ENCODE measurements at regions not wholly inside any gene's neighbourhood (a gene's known extent, or its start where the extent isn't known, plus 50 kb on each side); places are given as distances from the start of the nearest gene placed in this dataset.
"Not testable (repeated sequence)": the region's sequence is repeated elsewhere in the genome, so short reads cannot be mapped to it uniquely, and the experiment has no call there.

GRCh38 chr5:174644436-174644835, 79.9 kb upstream of the MSX2 start:
- no peak for DNase-seq
- ATAC-seq: no peak
- intact Hi-C loops (cut with DNase I, micrococcal nuclease): no loop called here

GRCh38 chr5:174644923-174645322, 79.5 kb upstream of the MSX2 start:
- no peak for ATAC-seq
- intact Hi-C loops (cut with DNase I, micrococcal nuclease): no loop called here

DNA sequence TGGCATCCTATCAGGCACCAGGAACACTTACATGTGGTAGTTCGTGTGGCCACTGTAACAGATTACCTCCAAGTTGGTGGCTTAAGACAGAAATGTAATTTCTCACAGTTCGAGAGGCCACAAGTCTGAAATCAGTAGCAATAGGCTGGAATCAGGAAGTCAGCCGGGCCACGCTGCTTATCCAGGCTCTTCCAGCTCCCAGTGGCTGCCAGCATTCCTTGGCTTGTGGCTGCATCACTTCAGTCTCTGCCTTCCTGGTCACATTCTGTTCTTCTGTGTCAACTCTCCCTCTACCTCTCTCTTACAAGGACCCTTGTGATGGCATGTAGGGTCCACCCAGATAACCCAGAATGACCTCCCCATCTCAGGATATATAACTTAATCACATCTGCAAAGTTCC, 78.7 kb upstream of the MSX2 start:
- DNase-seq: no peak
- no peak for ATAC-seq
- intact Hi-C loops (cut with DNase I, micrococcal nuclease): no loop called here

More at GRCh38 chr5:174644923-174645322, 79.5 kb upstream of the MSX2 start:
- DNase-seq: no peak

DNA sequence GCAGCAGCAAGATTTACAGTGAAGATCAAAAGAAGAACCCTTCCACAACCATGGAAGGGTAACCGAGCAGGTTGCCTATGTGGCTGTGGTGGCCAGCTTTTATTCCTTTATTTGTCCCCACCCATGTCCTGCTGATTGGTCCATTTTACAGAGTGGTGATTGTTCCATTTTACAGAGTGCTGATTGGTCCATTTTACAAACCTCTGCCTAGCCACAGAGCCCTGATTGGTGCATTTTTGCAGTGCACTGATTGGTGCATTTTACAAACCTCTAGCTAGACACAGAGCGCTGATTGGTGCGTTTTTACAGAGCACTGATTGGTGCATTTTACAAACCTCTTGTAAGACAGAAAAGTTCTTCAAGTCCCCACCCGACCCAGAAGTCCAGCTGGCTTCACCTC, 75.8 kb upstream of the MSX2 start:
- ATAC-seq; DNase-seq; intact Hi-C loops (cut with DNase I, micrococcal nuclease): not testable (repeated sequence)

DNA sequence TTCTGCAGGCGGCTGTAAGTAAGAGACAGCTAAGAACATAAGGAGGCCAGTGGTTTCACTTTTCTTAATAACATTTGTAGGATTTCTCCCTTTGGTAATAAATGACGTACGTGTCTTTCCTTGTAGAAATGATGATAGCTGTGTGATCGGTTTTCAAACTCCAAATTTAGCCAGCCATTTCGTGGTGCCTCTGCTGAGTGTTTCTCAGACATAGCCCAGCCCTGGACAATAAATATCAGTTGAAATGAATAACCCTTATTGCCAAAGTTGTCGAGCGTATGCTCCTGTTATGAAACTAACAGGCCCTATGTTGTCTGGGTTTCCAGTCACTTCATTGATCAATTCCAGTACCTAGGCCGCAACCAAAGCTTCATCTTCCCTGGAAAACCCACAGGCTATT, 75.0 kb upstream of the MSX2 start:
- DNase-seq (no peak), ATAC-seq (no peak)
- intact Hi-C loops (cut with DNase I, micrococcal nuclease): no loop called here

DNA sequence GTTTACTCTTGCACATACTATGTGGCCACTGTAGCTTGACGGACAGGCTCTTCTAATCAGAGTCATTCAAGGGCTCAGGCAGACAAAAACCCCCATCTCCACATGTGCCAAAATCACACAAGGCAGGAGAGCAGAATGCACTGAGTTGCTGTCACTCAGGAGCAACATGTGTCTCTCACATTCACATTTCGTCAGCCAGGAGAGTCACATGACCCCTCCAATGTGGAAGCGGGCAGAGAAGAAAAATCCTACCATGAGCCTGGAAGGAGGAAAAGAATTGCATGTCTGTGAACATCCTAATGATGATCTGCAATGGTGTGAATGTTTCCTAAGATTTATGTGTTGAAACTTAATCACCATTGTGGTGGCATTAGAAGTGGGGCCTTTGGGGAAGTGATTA, 69.9 kb upstream of the MSX2 start:
- DNase-seq (no peak), ATAC-seq (no peak)
- intact Hi-C loops (cut with DNase I, micrococcal nuclease): no loop called here

DNA sequence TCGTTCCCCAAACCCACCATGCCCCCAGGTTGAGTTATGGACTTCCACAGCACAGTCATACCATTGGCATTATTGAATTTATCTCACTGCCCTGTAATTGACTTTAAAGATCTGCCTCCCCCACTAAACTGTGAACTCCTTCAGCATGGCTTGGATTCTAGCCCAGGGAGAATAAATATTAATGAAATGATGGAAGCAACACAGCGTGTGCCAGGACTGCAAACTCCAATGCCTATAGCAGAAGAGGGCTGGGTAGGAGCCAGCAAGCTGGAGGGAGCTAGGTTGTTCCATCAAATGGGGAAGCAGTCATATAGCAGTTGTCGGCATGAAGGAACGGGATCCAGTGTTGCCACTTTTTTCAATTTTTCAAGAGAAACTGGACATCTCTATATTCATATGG, 69.0 kb upstream of the MSX2 start:
- intact Hi-C loops (cut with DNase I, micrococcal nuclease): no loop called here
- DNase-seq: no peak
- no peak for ATAC-seq

DNA sequence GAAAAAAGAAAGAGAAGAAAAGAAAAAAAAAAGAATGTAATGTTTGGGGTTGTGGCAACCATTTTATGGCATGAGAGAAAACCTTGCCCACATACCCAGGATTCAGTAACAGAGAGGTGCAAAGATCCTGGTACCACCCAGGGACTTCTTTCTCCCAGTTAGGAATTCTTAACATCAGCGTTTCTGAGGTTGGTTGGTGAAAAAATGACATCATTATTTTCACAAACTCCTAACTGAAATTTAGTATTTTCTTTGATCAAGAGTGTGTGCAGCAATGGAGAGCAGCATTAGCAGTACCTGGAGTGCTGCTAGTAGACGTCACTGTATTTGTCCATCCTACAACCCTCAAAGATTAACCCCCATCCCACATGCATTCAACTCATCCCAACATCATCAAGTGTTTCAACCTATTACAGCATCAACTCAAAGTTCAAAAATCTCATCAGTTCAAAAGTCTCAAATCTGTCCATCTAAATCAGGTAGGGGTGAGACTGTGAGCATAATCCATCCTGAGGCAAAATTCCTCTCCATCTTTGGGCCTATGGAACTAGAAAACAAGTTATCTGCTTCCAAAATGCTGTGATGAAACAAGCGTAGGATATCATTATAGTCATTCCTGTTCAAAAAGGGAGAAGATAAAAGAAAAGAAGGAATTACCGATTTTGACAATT, 60.1 kb upstream of the MSX2 start:
- ATAC-seq: no peak
- intact Hi-C loops (cut with DNase I, micrococcal nuclease): no loop called here
- no peak for DNase-seq

- intact Hi-C loops (cut with DNase I, micrococcal nuclease): no loop called here
- DNase-seq (no peak), ATAC-seq (no peak)
These were observed 59.0 kb upstream of the MSX2 start for GRCh38 chr5:174665347-174665746.

DNA sequence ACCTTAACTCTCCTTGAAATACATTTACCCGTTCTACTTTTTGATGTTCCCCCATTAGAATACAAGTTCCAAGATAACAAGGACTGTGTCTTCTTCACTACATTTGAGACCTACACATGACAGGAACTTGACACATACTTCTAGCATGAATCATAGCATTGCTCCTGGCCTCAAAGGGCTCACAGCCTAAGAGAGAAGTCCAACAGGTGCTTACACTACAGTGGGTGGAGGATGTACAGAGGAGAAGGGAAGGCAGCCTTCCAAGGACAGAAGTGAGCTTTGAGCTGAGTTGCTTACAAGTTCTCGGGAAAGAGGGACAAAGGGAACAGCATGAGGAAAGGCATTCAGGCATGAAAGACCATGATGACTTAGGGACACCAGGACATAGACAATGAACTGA, 56.9 kb upstream of the MSX2 start:
- intact Hi-C loops (cut with DNase I, micrococcal nuclease): no loop called here
- no peak for DNase-seq
- no peak for ATAC-seq

DNA sequence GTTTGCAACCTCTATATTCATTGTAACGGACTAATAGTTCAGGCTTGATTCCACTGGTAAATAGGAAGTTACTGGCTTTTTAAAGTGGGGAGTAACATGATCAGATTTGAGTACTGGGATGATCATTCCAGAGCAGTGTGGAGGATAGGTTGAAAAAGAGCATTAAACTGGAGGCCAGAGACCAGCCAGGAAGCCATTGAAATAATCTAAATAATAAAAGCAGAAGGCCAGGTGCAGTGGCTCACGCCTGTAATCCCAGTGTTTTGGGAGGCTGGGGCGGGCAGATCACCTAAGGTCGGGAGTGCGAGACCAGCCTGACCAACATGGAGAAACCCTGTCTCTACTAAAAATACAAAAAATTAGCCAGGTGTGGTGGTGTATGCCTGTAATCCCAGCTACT, 56.0 kb upstream of the MSX2 start:
- DNase-seq (no peak), ATAC-seq (no peak)
- intact Hi-C loops (cut with DNase I, micrococcal nuclease): no loop called here

Data from left colon (tissue), 2 donors.